Hippocampal formation (tissue), 2 donors: ENCODE measurements at regions not wholly inside any gene's neighbourhood (a gene's known extent, or its start where the extent isn't known, plus 50 kb on each side); places are given as distances from the start of the nearest gene placed in this dataset.

Experiments
- DNase-seq, 2 donors: peaks; one replicate each; lab custom pipeline; 2025; lab: John Stamatoyannopoulos, UW

DNA sequence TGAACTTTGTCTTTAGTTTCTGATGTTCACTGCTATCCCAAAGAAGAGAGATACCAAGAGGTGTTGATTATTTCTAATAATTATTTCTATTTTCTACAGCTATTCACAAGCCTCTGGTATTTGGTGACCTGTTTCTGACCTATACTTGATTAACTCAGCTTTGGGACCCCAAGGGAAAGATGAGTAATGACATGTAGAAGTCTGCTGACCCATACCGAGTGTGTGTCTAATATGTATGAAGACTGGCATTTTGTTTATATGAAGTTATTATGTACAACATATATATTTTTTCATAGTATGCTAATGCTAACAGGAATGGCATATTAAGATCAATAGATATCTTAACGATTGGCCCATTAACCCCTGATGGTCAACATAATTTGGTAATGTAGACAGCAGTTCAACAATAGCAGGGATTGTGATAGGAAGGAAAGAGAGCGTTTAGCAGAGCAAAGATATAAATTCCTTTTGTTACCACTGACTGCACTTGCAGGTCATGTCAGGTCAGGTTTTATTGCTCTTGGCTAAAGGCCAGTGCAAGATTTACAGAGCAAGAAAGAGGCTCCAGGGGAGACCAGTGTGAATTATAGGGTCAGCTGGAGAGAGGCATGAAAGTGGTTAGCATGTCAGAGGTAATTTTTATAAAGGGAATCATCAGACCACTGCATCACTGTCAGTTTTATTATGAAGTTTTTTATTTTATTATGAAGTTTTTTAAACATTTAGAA, 94.7 kb upstream of the DIPK2B start:
- DNase-seq = no peak

DNA sequence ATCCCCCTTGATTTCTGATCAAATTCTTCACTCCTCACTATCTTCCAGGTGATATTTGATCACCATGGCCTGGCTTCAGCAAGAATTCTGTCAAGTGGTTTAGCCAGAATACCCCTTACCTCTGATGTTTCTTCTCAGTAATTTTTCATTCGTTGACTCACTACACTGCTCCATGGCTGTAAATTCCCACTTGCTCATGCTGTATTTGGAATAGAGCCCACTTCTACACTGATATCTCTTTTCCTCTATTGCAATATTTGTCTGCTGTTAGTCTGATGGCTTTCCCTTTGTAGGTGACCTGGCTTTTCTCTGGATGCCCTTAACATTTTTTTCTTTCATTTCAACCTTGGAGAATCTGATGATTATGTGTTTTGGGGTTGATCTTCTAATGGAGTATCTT, 73.9 kb upstream of the DIPK2B start:
- DNase-seq = no peak

DNA sequence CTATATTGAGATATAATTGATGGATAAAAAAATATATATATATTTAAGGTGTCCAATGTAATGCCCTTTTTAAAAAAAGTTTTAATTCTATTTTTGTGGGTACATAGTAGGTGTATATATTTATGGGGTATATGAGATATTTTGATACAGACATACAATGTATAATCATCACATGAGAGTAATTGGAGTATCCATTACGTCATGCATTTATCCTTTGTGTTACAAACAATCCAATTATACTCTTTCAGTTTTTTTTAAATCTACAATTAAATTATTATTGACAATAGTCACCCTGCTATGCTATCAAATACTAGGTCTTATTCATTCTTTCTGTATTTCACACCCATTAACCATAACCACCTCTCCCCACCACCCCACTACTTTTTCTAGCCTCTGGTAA, 66.3 kb upstream of the DIPK2B start:
- no peak for DNase-seq

DNA sequence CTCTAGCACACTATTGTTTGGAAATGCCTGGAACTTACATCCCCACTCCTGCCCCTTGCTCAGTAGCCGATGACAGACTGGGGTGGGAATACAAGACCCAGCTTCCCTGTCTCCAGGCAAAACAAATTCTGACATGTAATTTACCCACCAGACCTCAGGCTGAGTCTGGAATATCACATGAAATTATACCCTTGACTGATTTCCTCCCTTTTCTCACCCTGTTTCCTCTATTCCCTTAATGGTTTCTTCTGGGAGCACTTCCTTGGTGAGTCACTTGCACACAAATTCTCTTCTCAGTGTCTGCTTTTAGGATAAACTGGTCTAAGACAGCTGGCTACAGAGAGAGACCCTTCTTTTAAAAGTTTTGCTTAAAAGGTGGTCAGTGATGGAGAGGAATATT, 65.8 kb upstream of the DIPK2B start:
- DNase-seq = no peak

DNA sequence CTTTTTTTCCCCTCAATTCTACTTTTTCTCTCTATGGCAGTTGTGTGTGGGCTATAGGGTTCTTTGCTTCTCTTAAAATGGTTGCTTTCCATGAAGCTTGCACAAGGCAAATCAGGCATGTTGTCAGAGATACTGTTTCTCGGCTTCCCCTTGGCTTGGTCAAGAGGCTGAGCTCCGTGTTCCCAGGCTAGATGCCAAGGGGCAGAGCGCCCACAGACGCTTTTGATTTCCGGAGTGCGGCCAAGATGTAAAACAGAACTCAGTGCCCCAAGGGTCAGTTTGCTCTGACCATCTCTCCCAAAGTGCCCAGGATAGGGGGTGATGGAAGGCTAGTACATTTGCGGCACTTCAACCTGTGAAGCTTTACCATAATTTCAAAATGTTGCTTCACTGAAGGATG, 64.2 kb upstream of the DIPK2B start:
- no peak for DNase-seq

DNA sequence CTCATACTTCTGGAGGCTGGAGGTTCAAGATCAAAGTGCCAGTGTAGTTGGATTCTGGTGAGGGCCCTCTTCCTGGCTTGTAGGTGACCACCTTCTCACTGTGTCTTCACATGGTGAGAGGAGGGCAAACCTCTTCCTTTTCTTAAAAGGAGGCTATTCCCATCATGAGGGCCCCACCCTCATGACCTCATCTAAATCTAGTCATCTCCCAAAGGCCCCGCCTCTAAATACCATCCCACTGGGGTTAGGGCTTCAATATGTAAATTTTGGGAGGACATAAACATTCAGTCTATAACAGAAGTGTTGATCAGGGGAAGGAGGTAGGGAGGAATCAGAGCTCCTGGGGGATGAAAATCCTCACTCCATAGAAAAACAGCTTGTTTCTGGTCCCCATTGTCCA, 60.8 kb upstream of the DIPK2B start:
- DNase-seq = no peak

DNA sequence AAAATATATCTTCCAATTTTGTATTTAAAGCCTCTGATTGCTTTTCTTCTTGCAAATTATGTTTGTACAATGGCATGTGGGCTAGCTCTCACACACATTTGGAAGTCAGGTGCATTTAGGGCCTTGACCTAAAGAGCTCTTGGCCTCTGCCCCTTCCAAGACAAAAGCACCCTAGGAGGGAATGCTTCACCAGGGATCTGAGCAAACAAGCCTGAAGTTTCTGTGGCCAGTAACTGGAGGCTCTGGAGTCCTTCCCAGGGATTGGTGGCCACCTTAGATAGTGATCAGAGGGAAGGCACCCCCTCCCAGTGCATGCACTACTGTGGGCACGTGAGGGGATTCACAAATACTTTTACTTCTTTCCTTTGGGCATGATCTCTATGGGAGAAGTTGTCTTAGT, 60.3 kb upstream of the DIPK2B start:
- no peak for DNase-seq

DNA sequence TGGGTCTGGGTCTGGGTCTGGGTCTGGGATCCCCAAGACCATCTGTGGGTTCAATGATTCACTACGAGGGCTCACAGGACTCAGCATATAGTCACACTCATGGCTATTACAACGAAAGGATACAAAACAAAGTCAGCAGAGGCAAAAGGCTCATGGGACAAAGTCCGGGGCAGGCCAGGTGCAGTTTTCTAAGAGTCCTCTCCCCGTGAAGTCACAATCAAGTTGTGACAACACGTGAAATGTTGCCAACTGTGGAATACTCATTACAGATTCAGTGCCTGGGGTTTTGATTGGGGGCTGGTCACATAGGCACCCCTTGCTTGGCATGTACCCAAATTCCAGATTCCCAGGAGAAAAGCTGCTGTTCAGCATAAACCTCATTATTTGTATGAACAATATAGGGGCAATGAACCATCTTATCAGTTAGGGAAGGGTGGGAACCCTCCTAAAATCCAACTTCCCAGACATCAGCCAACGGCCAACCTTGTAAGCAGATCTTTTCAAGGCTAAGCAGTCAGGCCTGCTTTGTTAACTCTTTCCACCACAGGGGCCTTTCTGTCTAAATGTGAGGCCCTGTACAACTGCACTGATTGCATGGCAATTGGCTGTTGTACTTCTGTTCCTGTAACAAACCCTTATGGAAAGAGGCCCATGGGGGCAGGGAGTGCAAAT, 58.2 kb upstream of the DIPK2B start:
- DNase-seq = no peak
